ENCODE measurements at regions not wholly inside any gene's neighbourhood (a gene's known extent, or its start where the extent isn't known, plus 50 kb on each side); places are given as distances from the start of the nearest gene placed in this dataset.

DNA sequence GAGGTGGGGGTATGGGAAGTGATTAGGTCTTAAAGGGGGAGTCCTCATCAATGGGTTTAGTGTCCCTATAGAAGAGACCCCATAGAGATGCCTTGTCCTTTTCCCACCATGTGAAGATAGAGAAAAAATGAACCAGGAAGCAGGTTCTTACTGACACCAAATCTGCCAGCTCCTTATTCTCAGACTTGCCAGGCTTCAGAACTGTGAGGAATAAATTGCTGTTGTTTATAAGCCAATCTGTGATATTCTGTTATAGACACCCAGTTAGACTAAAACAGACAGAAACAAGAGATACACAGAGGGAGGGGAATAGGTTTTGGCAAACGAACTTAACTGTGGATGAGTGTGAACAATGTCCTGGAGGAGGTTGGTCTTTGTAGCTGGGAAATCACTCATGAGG, 381.4 kb downstream of the ADRA2A start:
- DNase-seq (ENCODE audit: low read depth, low spot score) = no peak
- no peak for TF ChIP-seq FOXP2 (optimal IDR thresholded peaks at IDR 0.05; ENCODE audit: control extremely low read depth, extremely low read length, insufficient read depth)
- no peak for TF ChIP-seq EZH2 (IDR thresholded peaks at IDR 0.05)
- no peak for TF ChIP-seq POLR2AphosphoS5 (IDR thresholded peaks at IDR 0.05; ENCODE audit: borderline replicate concordance, low read depth, low read length)
- no peak overlapping the region for H3K27ac ChIP-seq
- no peaks in the 10 kb centered on the region for H3K9me3 ChIP-seq (ENCODE audit: low read depth, low read length)
- H3K9ac ChIP-seq (ENCODE audit: insufficient read length) = no peak overlapping the region
- no peak overlapping the region for H3K4me3 ChIP-seq
- no peaks in the 10 kb centered on the region for H3K36me3 ChIP-seq (ENCODE audit: insufficient read depth, low read length)

DNA sequence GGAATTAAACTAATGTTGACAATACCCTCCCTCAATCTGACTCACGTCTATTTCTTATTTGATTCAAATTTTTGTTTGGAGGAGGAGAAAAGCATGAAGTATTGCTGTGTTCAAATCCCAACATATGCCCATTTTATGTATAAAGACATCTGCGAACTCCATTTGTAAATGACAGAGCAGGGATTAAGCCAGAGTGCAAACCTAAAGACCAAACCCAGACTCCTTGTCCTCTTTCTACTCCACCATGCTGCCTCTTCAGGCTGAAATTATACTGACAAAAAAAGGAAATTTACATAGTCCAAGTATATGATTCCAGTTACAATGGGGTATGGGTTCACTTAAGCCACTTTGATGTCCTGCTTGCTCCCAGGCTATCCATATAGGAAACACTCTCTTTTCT, 383.1 kb downstream of the ADRA2A start:
- Histone ChIP-seq H3K36me3 (ENCODE audit: insufficient read depth, low read length) (no peaks in the 10 kb centered on the region), H3K27ac (no peak overlapping the region), H3K9me3 (ENCODE audit: low read depth, low read length) (no peaks in the 10 kb centered on the region), H3K9ac (ENCODE audit: insufficient read length) (no peak overlapping the region), H3K4me3 (no peak overlapping the region)
- no peak for DNase-seq (ENCODE audit: low read depth, low spot score)
- TF ChIP-seq POLR2AphosphoS5 (IDR thresholded peaks at IDR 0.05; ENCODE audit: borderline replicate concordance, low read depth, low read length) (no peak), FOXP2 (optimal IDR thresholded peaks at IDR 0.05; ENCODE audit: control extremely low read depth, extremely low read length, insufficient read depth) (no peak), EZH2 (IDR thresholded peaks at IDR 0.05) (no peak)

DNA sequence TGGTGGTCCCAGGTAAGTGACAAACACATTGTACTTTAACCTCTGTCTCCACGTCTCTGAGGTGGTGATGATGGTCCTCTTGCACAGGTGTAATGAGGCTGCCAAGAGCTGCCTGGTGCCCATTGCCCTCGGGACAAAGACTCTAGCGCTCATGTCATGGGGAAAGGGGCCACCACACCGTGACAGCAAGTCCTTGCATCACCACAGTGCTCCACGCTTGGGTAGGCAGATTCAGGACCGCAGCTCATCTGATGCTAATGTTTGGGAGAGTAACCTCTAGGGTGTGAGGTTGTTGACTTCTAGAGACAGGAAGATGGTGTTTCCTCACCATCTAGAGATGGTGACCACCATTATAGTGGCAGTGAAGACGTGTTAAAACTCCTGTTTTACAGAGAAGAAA, 395.6 kb downstream of the ADRA2A start:
- no peaks in the 10 kb centered on the region for H3K36me3 ChIP-seq (ENCODE audit: insufficient read depth, low read length)
- TF ChIP-seq FOXP2 (optimal IDR thresholded peaks at IDR 0.05; ENCODE audit: control extremely low read depth, extremely low read length, insufficient read depth) = no peak
- TF ChIP-seq EZH2 (IDR thresholded peaks at IDR 0.05) = no peak
- no peak for TF ChIP-seq POLR2AphosphoS5 (IDR thresholded peaks at IDR 0.05; ENCODE audit: borderline replicate concordance, low read depth, low read length)
- DNase-seq (ENCODE audit: low read depth, low spot score) = no peak
- no peaks in the 10 kb centered on the region for H3K9me3 ChIP-seq (ENCODE audit: low read depth, low read length)
- H3K9ac ChIP-seq (ENCODE audit: insufficient read length) = no peak overlapping the region
- H3K27ac ChIP-seq = no peak overlapping the region
- no peak overlapping the region for H3K4me3 ChIP-seq

DNA sequence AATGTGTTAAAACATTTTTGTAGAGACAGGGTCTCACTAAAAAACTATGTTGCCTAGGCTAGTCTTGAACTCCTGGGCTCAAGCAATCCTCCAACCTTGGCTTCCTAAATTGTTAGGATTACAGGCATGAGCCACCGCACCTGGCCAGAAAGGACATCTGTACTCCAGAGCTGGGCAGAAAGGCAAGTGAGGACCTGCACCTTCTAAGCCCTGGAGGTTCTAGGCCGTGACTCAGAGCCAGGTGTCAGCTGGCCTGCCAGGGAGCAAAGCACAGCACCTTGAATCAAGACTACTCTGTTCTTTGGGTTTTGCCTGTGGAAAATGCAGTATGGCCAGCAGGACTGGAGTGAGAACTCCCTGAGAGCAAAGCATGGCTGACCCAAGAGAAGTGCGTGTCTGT, 396.5 kb downstream of the ADRA2A start:
- no peak overlapping the region for H3K27ac ChIP-seq
- H3K9ac ChIP-seq (ENCODE audit: insufficient read length) = no peak overlapping the region
- H3K36me3 ChIP-seq (ENCODE audit: insufficient read depth, low read length) = no peaks in the 10 kb centered on the region
- TF ChIP-seq EZH2 (IDR thresholded peaks at IDR 0.05) = no peak
- no peak for TF ChIP-seq POLR2AphosphoS5 (IDR thresholded peaks at IDR 0.05; ENCODE audit: borderline replicate concordance, low read depth, low read length)
- TF ChIP-seq FOXP2 (optimal IDR thresholded peaks at IDR 0.05; ENCODE audit: control extremely low read depth, extremely low read length, insufficient read depth) = no peak
- no peaks in the 10 kb centered on the region for H3K9me3 ChIP-seq (ENCODE audit: low read depth, low read length)
- no peak for DNase-seq (ENCODE audit: low read depth, low spot score)
- H3K4me3 ChIP-seq = no peak overlapping the region

DNA sequence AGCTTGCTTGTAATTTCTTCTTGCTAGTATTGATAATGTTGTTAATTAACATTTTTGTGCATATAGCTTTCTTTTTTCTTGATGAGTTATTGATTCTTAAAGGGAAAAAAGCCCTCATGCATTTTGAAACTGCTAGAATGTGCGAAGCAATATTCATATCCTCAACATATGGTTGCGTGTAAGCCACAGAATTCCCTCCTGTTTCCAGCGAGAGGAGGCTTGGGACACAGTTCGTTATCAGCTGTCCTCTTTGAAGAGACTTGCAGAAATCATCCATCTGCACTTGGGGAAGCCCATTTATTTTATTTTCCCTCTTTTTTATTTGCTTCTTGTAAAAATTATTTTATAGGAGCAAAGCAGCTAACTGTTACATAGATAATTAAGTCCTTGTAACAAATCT, 398.0 kb downstream of the ADRA2A start:
- no peak overlapping the region for H3K27ac ChIP-seq
- H3K4me3 ChIP-seq = no peak overlapping the region
- DNase-seq (ENCODE audit: low read depth, low spot score) = no peak
- no peak for TF ChIP-seq EZH2 (IDR thresholded peaks at IDR 0.05)
- no peak for TF ChIP-seq FOXP2 (optimal IDR thresholded peaks at IDR 0.05; ENCODE audit: control extremely low read depth, extremely low read length, insufficient read depth)
- TF ChIP-seq POLR2AphosphoS5 (IDR thresholded peaks at IDR 0.05; ENCODE audit: borderline replicate concordance, low read depth, low read length) = no peak
- no peaks in the 10 kb centered on the region for H3K9me3 ChIP-seq (ENCODE audit: low read depth, low read length)
- no peaks in the 10 kb centered on the region for H3K36me3 ChIP-seq (ENCODE audit: insufficient read depth, low read length)
- no peak overlapping the region for H3K9ac ChIP-seq (ENCODE audit: insufficient read length)

DNA sequence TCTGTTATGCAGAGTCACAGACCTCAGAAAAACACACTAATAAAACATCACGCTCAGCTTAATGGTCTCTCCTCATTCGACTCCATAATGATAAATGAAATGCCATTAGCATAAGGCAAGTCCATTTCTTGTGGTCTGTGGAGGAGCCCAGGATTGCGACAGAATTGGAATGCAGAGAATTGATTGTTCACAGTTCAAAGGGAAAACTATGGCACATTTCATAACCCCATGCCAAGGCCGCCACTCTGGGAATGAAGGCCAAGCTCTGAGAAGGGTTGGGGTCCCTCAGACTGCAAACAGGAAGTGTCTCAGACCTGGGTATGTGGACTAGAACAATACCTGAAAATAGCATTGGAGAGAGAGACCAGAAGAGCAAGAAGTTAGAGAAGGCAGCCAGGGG, 398.9 kb downstream of the ADRA2A start:
- no peaks in the 10 kb centered on the region for H3K36me3 ChIP-seq (ENCODE audit: insufficient read depth, low read length)
- no peak for TF ChIP-seq FOXP2 (optimal IDR thresholded peaks at IDR 0.05; ENCODE audit: control extremely low read depth, extremely low read length, insufficient read depth)
- no peak for TF ChIP-seq POLR2AphosphoS5 (IDR thresholded peaks at IDR 0.05; ENCODE audit: borderline replicate concordance, low read depth, low read length)
- TF ChIP-seq EZH2 (IDR thresholded peaks at IDR 0.05) = no peak
- H3K4me3 ChIP-seq = no peak overlapping the region
- DNase-seq (ENCODE audit: low read depth, low spot score) = no peak
- no peak overlapping the region for H3K27ac ChIP-seq
- H3K9ac ChIP-seq (ENCODE audit: insufficient read length) = no peak overlapping the region
- no peaks in the 10 kb centered on the region for H3K9me3 ChIP-seq (ENCODE audit: low read depth, low read length)

DNA sequence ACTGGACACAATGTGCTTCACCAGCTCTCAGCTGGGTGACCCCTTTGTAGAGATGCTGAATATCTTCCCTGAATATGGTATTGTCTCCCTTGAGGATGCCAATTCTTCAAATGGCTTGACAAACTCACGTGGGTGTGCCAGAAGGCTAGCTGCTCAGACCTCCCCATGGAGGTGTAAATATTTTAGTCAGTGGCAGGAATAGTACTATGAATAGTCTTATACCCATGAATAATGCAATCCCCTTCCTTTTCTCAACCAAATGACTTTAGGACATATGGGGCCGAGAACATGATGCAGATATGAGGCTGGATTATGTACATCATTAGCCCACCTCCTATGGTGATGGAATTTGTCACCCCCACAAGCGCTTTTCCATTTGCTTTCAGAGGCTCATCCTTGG, 401.8 kb downstream of the ADRA2A start:
- Histone ChIP-seq H3K9me3 (ENCODE audit: low read depth, low read length) (no peaks in the 10 kb centered on the region), H3K4me3 (no peak overlapping the region), H3K27ac (no peak overlapping the region), H3K36me3 (ENCODE audit: insufficient read depth, low read length) (no peaks in the 10 kb centered on the region), H3K9ac (ENCODE audit: insufficient read length) (no peak overlapping the region)
- no peak for DNase-seq (ENCODE audit: low read depth, low spot score)
- TF ChIP-seq FOXP2 (optimal IDR thresholded peaks at IDR 0.05; ENCODE audit: control extremely low read depth, extremely low read length, insufficient read depth) = no peak
- no peak for TF ChIP-seq POLR2AphosphoS5 (IDR thresholded peaks at IDR 0.05; ENCODE audit: borderline replicate concordance, low read depth, low read length)
- no peak for TF ChIP-seq EZH2 (IDR thresholded peaks at IDR 0.05)

DNA sequence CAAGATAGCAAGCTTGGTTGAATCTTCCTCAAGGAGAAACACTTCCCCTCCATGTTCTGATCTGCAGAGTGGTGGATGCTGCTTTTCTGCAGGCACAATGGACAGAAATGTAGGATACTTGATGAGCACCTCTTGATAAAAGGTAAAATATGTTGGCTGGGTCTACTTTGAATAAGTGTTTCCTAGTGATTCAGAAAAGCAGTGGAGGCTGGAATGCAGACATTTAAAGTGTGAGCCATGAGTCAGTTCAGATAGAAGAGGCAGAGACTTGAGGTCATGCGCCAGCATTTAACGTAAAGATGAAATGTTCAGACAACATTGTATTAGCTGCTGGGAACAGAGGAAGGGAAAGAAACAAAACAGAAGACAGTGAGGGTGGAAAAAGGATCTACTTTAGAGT, 403.1 kb downstream of the ADRA2A start:
- H3K9me3 ChIP-seq (ENCODE audit: low read depth, low read length) = no peaks in the 10 kb centered on the region
- DNase-seq (ENCODE audit: low read depth, low spot score) = no peak
- H3K36me3 ChIP-seq (ENCODE audit: insufficient read depth, low read length) = no peaks in the 10 kb centered on the region
- H3K9ac ChIP-seq (ENCODE audit: insufficient read length) = no peak overlapping the region
- no peak overlapping the region for H3K27ac ChIP-seq
- H3K4me3 ChIP-seq = no peak overlapping the region
- TF ChIP-seq EZH2 (IDR thresholded peaks at IDR 0.05) = no peak
- no peak for TF ChIP-seq FOXP2 (optimal IDR thresholded peaks at IDR 0.05; ENCODE audit: control extremely low read depth, extremely low read length, insufficient read depth)
- TF ChIP-seq POLR2AphosphoS5 (IDR thresholded peaks at IDR 0.05; ENCODE audit: borderline replicate concordance, low read depth, low read length) = no peak

DNA sequence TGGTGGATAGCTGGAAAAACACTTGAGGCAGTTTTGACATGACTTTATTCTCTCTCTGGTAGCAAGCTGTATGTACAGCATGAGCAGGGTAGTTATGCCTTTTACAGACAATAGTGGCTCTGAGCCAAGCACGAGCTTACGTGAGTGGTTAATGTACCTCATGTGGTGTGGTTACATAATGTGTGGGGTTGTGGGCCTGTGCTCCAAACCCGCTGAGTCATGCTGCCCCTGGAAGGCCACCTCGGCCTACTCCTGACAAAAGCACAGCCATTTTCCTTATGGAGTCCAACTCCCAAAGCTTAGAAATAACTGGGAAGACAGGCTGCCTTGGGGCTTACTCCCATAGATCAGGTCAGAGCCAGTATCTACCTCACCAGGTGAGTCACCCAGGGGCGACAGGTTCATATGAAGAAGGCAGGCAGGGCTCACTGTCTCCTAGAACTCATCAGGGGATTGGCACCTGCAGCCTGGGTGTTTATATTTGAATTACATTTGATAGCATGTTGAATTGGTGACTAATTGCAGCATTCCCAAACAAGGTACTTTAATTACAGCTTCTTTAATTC, 404.5 kb downstream of the ADRA2A start:
- TF ChIP-seq POLR2AphosphoS5 (IDR thresholded peaks at IDR 0.05; ENCODE audit: borderline replicate concordance, low read depth, low read length) = no peak
- no peak for TF ChIP-seq FOXP2 (optimal IDR thresholded peaks at IDR 0.05; ENCODE audit: control extremely low read depth, extremely low read length, insufficient read depth)
- Histone ChIP-seq H3K27ac (0 out of 2 replicates have a peak overlapping the region, but pooled peaks have one; percentile 13), H3K9me3 (ENCODE audit: low read depth, low read length) (no peaks in the 10 kb centered on the region), H3K4me3 (no peak overlapping the region), H3K9ac (ENCODE audit: insufficient read length) (no peak overlapping the region), H3K36me3 (ENCODE audit: insufficient read depth, low read length) (no peaks in the 10 kb centered on the region)
- no peak for DNase-seq (ENCODE audit: low read depth, low spot score)
